Tibial nerve (tissue), 4 donors: ENCODE measurements at regions not wholly inside any gene's neighbourhood (a gene's known extent, or its start where the extent isn't known, plus 50 kb on each side); places are given as distances from the start of the nearest gene placed in this dataset.

Experiments
- DNase-seq, 2 donors: peaks; one replicate each; pipeline ENCODE4 v3.0.0-alpha.2; 2019; ENCODE audit warnings: low spot score in 2 of 2
- H3K27ac ChIP-seq, 4 donors: fragments of 200-600 bp; sonication (generic) in 3 of 4; one replicate each; pipeline ENCODE4 v1.5.1; 2017 to 2019; ENCODE audit warnings: mild to moderate bottlenecking in 1 of 4
- H3K27me3 ChIP-seq, 2 donors: fragments of 200-600 bp; sonication (generic) in 1 of 2; one replicate each; pipeline versions ENCODE4 v1.5.1 to v1.6.0; 2017 to 2019
- H3K36me3 ChIP-seq, 3 donors: fragments of 200-600 bp; sonication (generic); one replicate each; pipeline ENCODE4 v1.5.1; 2018 to 2019
- H3K4me1 ChIP-seq, 4 donors: fragments of 200-600 bp; sonication (generic) in 3 of 4; one replicate each; pipeline ENCODE4 v1.5.1; 2017 to 2019
- H3K4me3 ChIP-seq, 4 donors: fragments of 200-600 bp; sonication (generic) in 3 of 4; one replicate each; pipeline ENCODE4 v1.5.1; 2017 to 2019; ENCODE audit warnings: mild to moderate bottlenecking in 1 of 4, moderate library complexity in 1 of 4
- H3K9me3 ChIP-seq, 4 donors: fragments of 200-600 bp; sonication (generic) in 3 of 4; one replicate each; pipeline ENCODE4 v1.5.1; 2017 to 2019
- EP300 ChIP-seq, 2 donors: sonication (generic); formaldehyde crosslinking; IDR thresholded peaks; one replicate each; pipeline ENCODE4 v1.6.1; 2017; ENCODE audit warnings: antibody characterized with exemption in 2 of 2, mild to moderate bottlenecking in 1 of 2
- POLR2A ChIP-seq, 2 donors: fragments of 450-650 bp; IDR thresholded peaks; one replicate each; pipeline ENCODE4 v1.6.1; 2017; ENCODE audit warnings: antibody characterized with exemption in 2 of 2, mild to moderate bottlenecking in 2 of 2, moderate library complexity in 2 of 2
- WGBS, 2 donors: methylation state at CpG; one replicate each; pipeline ENCODE4 v1.1.5; 2018; 5-methylcytosine and 5-hydroxymethylcytosine counted together
- TF ChIP-seq, protein P1 (sequence below), 5 experiments: fragments of 200-600 bp in 3 of 5; fragments of 450-650 bp in 2 of 5; sonication (generic) in 3 of 5; IDR thresholded peaks; one replicate each; pipeline ENCODE4 v1.5.1; 2016 to 2019; ENCODE audit warnings: antibody characterized with exemption in 5 of 5, mild to moderate bottlenecking in 3 of 5, moderate library complexity in 2 of 5

DNA sequence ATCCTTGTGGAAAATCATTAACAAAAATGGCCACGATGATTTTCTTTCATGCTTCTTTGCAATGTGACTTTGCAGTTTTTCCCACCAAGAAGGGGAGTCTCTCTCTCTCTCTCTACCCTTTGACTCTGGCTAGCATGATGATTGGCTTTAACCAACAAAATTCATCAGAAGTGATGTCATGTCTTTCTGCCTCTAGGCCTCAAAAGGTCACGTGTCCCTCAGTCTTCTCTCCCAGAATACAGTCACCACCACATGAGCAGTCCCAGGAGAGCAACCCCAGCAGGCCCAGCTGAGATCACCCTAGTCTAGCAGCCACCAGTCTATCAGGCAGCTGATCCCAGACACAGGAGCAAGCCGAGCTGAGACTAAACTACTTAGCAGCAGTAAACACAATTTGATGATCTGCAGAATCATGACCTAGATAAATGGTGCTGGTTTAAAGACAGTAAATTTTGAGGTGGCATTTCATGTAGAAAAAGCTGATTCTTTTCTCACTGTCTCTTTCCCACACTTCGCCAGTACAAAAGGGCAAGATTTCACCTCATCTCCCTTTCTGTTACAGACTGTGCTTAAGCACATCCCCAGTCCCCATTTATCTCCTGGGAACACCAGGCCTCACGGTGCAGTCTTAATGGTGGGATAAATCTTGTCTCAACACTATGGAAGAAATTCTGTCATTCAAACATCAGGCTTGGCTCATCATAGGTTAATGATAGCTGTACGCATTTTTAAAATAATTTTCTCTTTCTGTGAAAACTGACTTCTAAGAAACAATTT, 132.7 kb downstream of the SCG2 start:
- peaks cover 0 to 9% (median 0%) of the 10 kb centered on the region in 4 donors for H3K4me1 ChIP-seq
- no peaks in the 10 kb centered on the region for H3K9me3 ChIP-seq
- TF ChIP-seq EP300 (IDR thresholded peaks at IDR 0.05) (peak in 1 of 2 donors; percentile 57), POLR2A (IDR thresholded peaks at IDR 0.05) (no peak)
- 59 to 65% methylated on average over 6 of the region's 6 CpGs for WGBS, 2 donors
- no peak overlapping the region for H3K4me3 ChIP-seq
- H3K27me3 ChIP-seq = no peaks in the 10 kb centered on the region
- DNase-seq = peak in 1 of 2 donors; percentile 36
- no peaks in the 10 kb centered on the region for H3K36me3 ChIP-seq
- peak overlapping the region in 2 of 4 donors; percentile 39 to 52 for H3K27ac ChIP-seq

DNA sequence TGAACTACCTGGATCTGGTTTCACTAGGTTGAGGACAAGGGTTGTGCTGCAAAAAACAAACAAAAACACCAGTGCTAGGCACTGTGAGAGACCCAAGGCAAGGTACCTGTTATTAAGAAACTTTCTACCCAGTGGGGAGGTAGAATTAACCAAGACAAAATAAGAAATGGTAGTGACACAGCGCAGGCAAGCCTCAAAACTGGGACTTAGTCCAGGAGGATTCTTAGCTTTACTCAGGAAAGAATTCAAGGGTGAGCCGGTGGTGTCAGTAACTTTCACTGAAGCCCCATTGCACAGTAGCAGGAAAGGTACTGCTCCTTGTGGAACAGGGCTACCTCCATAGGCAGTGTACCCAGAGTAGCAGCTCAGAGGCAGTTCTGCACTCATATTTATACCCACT, 131.6 kb downstream of the SCG2 start:
- Histone ChIP-seq H3K4me3 (no peak overlapping the region), H3K27ac (peak overlapping the region in 1 of 4 donors; percentile 52)
- 42 to 44% methylated on average over 2 of the region's 2 CpGs for WGBS, 2 donors

DNA sequence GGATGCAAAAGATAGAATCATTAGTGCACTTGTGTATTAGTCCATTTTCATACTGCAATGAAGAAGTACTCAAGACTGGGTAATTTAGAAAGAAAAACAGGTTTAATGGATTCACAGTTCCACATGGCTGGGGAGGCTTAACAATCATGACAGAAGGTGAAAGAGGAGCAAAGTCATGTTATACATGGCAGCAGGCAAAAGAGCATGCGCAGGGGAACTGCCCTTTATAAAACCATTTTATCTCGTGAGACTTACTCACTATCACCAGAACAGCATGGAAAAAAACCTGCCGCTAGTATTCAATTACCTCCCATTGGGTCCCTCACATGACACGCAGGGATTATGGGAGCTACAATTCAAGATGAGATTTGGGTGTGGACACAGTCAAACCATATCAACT, 129.4 kb downstream of the SCG2 start:
- Histone ChIP-seq H3K4me3 (no peak overlapping the region), H3K4me1 (no peaks in the 10 kb centered on the region), H3K9me3 (no peaks in the 10 kb centered on the region), H3K36me3 (no peaks in the 10 kb centered on the region), H3K27ac (no peak overlapping the region), H3K27me3 (no peaks in the 10 kb centered on the region)
- DNase-seq = no peak
- TF ChIP-seq, protein P1, sequence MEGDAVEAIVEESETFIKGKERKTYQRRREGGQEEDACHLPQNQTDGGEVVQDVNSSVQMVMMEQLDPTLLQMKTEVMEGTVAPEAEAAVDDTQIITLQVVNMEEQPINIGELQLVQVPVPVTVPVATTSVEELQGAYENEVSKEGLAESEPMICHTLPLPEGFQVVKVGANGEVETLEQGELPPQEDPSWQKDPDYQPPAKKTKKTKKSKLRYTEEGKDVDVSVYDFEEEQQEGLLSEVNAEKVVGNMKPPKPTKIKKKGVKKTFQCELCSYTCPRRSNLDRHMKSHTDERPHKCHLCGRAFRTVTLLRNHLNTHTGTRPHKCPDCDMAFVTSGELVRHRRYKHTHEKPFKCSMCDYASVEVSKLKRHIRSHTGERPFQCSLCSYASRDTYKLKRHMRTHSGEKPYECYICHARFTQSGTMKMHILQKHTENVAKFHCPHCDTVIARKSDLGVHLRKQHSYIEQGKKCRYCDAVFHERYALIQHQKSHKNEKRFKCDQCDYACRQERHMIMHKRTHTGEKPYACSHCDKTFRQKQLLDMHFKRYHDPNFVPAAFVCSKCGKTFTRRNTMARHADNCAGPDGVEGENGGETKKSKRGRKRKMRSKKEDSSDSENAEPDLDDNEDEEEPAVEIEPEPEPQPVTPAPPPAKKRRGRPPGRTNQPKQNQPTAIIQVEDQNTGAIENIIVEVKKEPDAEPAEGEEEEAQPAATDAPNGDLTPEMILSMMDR (IDR thresholded peaks at IDR 0.05) = no peak
- no peak for TF ChIP-seq POLR2A (IDR thresholded peaks at IDR 0.05)
- TF ChIP-seq EP300 (IDR thresholded peaks at IDR 0.05) = no peak
- WGBS, 2 donors = 84 to 96% methylated on average over 4 of the region's 4 CpGs

More for the DNA sequence above, 131.6 kb downstream of the SCG2 start:
- H3K9me3 ChIP-seq = no peaks in the 10 kb centered on the region
- H3K4me1 ChIP-seq = peaks cover 0 to 3% (median 0%) of the 10 kb centered on the region in 4 donors
- DNase-seq = no peak
- TF ChIP-seq POLR2A (IDR thresholded peaks at IDR 0.05) (no peak), EP300 (IDR thresholded peaks at IDR 0.05) (no peak)
- TF ChIP-seq, protein P1 (IDR thresholded peaks at IDR 0.05) = no peak
- H3K27me3 ChIP-seq = no peaks in the 10 kb centered on the region
- no peaks in the 10 kb centered on the region for H3K36me3 ChIP-seq

DNA sequence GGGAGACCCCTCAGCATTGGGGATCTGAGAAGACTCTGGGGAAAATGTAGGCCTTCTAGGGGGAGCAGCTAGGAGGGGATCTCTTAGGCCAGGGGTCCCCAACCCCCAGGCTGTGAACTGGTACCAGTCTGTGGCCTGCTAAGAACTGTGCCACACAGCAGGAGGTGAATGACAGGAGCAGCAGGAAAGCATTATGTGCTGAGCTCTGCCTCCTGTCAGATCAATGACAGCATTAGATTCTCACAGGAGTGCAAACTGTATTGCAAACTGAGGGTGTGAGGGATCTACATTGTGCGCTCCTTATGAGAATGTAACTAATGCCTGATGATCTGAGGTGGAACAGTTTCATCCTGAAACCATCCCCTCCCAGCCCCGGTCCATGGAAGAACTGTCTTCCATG, 127.3 kb downstream of the SCG2 start:
- DNase-seq = no peak
- Histone ChIP-seq H3K36me3 (no peaks in the 10 kb centered on the region), H3K9me3 (no peaks in the 10 kb centered on the region), H3K4me1 (no peaks in the 10 kb centered on the region), H3K27ac (no peak overlapping the region), H3K4me3 (no peak overlapping the region), H3K27me3 (no peaks in the 10 kb centered on the region)
- 67 to 78% methylated on average over 2 of the region's 2 CpGs for WGBS, 2 donors
- TF ChIP-seq POLR2A (IDR thresholded peaks at IDR 0.05) = no peak
- no peak for TF ChIP-seq EP300 (IDR thresholded peaks at IDR 0.05)
- TF ChIP-seq, protein P1 (IDR thresholded peaks at IDR 0.05) = no peak

DNA sequence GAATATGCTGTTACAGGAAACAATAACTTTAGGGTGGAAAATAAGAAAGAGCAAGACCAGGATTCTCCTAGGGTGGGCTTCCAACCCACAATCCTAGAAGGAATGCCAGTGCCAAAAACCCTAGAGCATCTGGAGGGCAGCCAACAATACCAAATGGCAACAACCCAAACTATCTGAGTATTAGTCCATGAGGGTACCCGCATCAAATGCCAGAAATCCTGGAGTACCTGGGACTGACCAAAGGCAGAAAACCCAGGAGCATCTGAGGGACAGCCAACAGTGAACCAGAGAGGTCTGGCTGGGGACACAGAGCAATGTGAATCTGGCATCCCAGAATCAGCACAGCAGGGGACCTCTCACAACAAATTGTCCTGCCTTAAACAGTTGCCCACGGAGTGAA, 126.3 kb downstream of the SCG2 start:
- Histone ChIP-seq H3K27me3 (no peaks in the 10 kb centered on the region), H3K36me3 (no peaks in the 10 kb centered on the region), H3K9me3 (no peaks in the 10 kb centered on the region), H3K4me3 (no peak overlapping the region), H3K27ac (no peak overlapping the region), H3K4me1 (no peaks in the 10 kb centered on the region)
- no peak for DNase-seq
- TF ChIP-seq, protein P1 (IDR thresholded peaks at IDR 0.05) = no peak
- TF ChIP-seq EP300 (IDR thresholded peaks at IDR 0.05) = no peak
- WGBS, 2 donors = 70 to 74% methylated on average over 2 of the region's 2 CpGs
